ENCODE measurements at regions not wholly inside any gene's neighbourhood (a gene's known extent, or its start where the extent isn't known, plus 50 kb on each side); places are given as distances from the start of the nearest gene placed in this dataset.
A peak's percentile ranks its signal among the peaks of the same experiment; 100 is the strongest.

DNA sequence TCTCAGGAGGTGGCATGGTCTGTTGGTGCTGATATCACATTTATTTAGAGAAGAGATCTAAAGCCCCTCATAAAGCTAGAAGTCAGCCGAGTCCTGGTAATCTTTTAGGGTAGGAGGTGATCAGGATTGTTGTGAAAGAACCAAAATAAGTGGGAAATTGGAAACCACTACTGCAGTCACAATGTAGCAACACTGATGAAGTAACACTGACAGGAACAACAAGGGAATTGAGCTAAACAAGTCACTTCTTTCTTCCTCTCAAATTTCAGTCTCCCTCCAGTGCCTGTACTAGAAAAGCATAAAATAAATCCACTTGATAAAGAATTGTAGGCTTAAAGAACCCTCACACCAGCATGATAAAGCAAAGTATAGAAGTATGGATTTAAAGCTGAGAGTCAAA is 1509.0 kb downstream of the GRIK2 start:
- Histone ChIP-seq H3K4me1 (no peaks in the 10 kb centered on the region), H3K4me3 (no peak overlapping the region), H3K27me3 (no peaks in the 10 kb centered on the region), H3K36me3 (no peaks in the 10 kb centered on the region), H3K9me3 (no peaks in the 10 kb centered on the region), H3K27ac (no peak overlapping the region)
- TF ChIP-seq POLR2A (IDR thresholded peaks at IDR 0.05) = no peak
- TF ChIP-seq, protein P1, sequence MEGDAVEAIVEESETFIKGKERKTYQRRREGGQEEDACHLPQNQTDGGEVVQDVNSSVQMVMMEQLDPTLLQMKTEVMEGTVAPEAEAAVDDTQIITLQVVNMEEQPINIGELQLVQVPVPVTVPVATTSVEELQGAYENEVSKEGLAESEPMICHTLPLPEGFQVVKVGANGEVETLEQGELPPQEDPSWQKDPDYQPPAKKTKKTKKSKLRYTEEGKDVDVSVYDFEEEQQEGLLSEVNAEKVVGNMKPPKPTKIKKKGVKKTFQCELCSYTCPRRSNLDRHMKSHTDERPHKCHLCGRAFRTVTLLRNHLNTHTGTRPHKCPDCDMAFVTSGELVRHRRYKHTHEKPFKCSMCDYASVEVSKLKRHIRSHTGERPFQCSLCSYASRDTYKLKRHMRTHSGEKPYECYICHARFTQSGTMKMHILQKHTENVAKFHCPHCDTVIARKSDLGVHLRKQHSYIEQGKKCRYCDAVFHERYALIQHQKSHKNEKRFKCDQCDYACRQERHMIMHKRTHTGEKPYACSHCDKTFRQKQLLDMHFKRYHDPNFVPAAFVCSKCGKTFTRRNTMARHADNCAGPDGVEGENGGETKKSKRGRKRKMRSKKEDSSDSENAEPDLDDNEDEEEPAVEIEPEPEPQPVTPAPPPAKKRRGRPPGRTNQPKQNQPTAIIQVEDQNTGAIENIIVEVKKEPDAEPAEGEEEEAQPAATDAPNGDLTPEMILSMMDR (IDR thresholded peaks at IDR 0.05) = no peak
- intact Hi-C loops (cut with DNase I) = no loop called here
- no peak for DNase-seq
- WGBS (ENCODE audit: insufficient coverage, low coverage, low lambda C conversion rate, missing lambda C conversion rate) = 25% methylated on average over 1 of the region's 1 CpG
- no peak for ATAC-seq

DNA sequence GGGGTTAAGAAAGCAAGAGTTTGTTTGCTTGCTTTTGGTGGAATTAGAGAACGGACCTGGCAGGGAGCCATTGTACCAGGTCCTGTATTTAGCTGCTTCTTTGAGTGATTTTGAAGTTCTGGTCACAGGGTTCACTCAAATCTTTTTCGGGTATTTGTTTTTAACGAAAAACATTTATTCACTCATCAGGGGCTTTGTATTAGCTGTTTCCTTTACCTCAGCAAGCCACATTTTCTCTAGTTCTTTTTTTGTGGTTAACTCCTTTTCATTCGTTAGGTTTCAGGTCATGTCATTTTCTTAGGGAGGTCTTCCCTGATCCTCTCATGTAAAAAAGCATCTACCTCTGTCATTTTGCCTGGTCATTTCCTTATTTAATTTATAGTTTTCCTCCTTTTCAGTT is 1502.2 kb downstream of the GRIK2 start:
- no peaks in the 10 kb centered on the region for H3K27me3 ChIP-seq
- no peaks in the 10 kb centered on the region for H3K4me1 ChIP-seq
- TF ChIP-seq, protein P1 (IDR thresholded peaks at IDR 0.05) = no peak
- TF ChIP-seq POLR2A (IDR thresholded peaks at IDR 0.05) = no peak
- intact Hi-C loops (cut with DNase I) = no loop called here
- H3K27ac ChIP-seq = no peak overlapping the region
- ATAC-seq (peak in 1 of 4 donors; percentile 37), DNase-seq (no peak)
- H3K9me3 ChIP-seq = no peaks in the 10 kb centered on the region
- H3K36me3 ChIP-seq = no peaks in the 10 kb centered on the region
- no peak overlapping the region for H3K4me3 ChIP-seq
- 24% methylated on average over 4 of the region's 4 CpGs for WGBS (ENCODE audit: insufficient coverage, low coverage, low lambda C conversion rate, missing lambda C conversion rate)

DNA sequence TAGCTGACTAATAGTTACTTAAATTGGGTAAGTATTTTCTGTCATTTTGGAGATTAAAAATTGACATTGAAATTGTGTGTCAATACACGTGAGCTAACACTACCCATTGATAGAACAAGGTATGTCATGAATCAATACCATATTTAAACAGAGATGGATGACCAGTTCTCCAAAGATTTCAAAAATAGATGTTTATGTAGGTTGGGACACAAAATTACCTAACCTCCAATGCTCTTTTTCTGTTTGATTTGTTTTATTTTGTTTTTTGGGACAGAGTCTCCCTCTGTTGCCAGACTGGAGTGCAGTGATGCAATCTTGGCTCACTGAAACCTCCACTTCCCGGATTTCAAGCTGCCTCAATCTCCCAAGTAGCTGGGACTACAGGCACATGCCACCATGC is 1491.7 kb downstream of the GRIK2 start:
- DNase-seq (no peak), ATAC-seq (peak; percentile 40 to 92 (median 58))
- intact Hi-C loops (cut with DNase I) = no loop called here
- Histone ChIP-seq H3K27me3 (no peaks in the 10 kb centered on the region), H3K27ac (no peak overlapping the region), H3K4me3 (no peak overlapping the region), H3K9me3 (no peaks in the 10 kb centered on the region), H3K4me1 (no peaks in the 10 kb centered on the region), H3K36me3 (no peaks in the 10 kb centered on the region)
- WGBS (ENCODE audit: insufficient coverage, low coverage, low lambda C conversion rate, missing lambda C conversion rate) = 8% methylated on average over 2 of the region's 2 CpGs
- TF ChIP-seq, protein P1 (IDR thresholded peaks at IDR 0.05) = no peak
- no peak for TF ChIP-seq POLR2A (IDR thresholded peaks at IDR 0.05)

DNA sequence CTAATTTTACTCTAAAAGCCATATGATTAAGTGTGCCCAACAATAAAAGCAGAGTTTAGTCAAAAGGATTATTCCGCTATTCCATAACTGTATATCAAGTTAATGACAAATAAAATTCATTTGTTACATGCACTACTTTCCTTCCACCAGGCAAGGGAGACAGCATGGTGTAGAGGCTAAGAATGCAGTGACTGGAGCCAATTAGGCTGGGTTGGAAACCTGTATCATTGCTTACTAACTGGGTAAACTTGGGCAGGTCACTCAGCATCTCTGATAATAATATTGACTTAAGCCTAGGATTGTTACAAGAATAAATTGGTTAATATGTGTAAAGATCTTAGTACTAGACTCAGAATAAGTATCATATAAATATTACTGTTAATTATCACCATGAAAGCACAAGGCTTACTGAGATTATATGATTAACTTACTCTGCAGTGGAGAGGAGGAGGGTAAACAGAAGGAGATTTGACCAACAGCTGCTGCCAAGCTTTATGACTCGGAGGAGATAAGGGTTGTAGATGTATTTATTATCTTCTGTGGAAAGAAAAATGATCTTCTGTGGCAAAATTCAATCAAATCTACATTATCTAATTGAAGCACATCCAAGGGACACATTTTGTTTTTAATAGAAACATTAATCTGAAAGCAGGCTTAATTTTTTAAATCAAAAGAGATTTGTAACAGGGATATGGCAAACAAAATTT is 1459.9 kb downstream of the GRIK2 start:
- DNase-seq = no peak
- 55% methylated on average over 2 of the region's 2 CpGs for WGBS (ENCODE audit: insufficient coverage, low coverage, low lambda C conversion rate, missing lambda C conversion rate)
- ATAC-seq = peak in 1 of 4 donors; percentile 42
- Histone ChIP-seq H3K27me3 (no peaks in the 10 kb centered on the region), H3K27ac (no peak overlapping the region), H3K4me1 (no peaks in the 10 kb centered on the region), H3K9me3 (no peaks in the 10 kb centered on the region), H3K36me3 (no peaks in the 10 kb centered on the region), H3K4me3 (no peak overlapping the region)
- intact Hi-C loops (cut with DNase I) = no loop called here
- no peak for TF ChIP-seq POLR2A (IDR thresholded peaks at IDR 0.05)
- TF ChIP-seq, protein P1 (IDR thresholded peaks at IDR 0.05) = no peak
